ENCODE measurements at regions not wholly inside any gene's neighbourhood (a gene's known extent, or its start where the extent isn't known, plus 50 kb on each side); places are given as distances from the start of the nearest gene placed in this dataset.

GRCh38 chr11:27907091-27907490 is 200.9 kb downstream of the KIF18A start:
- TF ChIP-seq, protein P1, sequence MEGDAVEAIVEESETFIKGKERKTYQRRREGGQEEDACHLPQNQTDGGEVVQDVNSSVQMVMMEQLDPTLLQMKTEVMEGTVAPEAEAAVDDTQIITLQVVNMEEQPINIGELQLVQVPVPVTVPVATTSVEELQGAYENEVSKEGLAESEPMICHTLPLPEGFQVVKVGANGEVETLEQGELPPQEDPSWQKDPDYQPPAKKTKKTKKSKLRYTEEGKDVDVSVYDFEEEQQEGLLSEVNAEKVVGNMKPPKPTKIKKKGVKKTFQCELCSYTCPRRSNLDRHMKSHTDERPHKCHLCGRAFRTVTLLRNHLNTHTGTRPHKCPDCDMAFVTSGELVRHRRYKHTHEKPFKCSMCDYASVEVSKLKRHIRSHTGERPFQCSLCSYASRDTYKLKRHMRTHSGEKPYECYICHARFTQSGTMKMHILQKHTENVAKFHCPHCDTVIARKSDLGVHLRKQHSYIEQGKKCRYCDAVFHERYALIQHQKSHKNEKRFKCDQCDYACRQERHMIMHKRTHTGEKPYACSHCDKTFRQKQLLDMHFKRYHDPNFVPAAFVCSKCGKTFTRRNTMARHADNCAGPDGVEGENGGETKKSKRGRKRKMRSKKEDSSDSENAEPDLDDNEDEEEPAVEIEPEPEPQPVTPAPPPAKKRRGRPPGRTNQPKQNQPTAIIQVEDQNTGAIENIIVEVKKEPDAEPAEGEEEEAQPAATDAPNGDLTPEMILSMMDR (IDR thresholded peaks at IDR 0.05; ENCODE audit: low read depth, low read length), result no peak
- TF ChIP-seq EZH2phosphoT487 (IDR thresholded peaks at IDR 0.05; ENCODE audit: low read depth), result no peak

Data from OCI-LY3 (cell line).